Cardiac muscle cell (in vitro differentiated cells and primary cell): ENCODE measurements at regions not wholly inside any gene's neighbourhood (a gene's known extent, or its start where the extent isn't known, plus 50 kb on each side); places are given as distances from the start of the nearest gene placed in this dataset.
"Not testable (repeated sequence)": the region's sequence is repeated elsewhere in the genome, so short reads cannot be mapped to it uniquely, and the experiment has no call there.

Experiments used
- DNase-seq, 2 donors: peaks; one replicate each; pipeline versions ENCODE4 v3.0.0 to v3.0.0-alpha.2; 2010 to 2017; ENCODE audit warnings: low read depth in 1 of 2, low spot score in 1 of 2
- H3K27ac ChIP-seq: fragments of 200-600 bp; sonication (generic); 2 replicates; pipeline ENCODE4 v1.5.1; 2016
- H3K27me3 ChIP-seq: fragments of 200-600 bp; sonication (generic); 2 replicates; pipeline ENCODE4 v1.6.0; 2016; ENCODE audit warnings: control low read depth
- H3K36me3 ChIP-seq: fragments of 200-600 bp; sonication (generic); 2 replicates; pipeline ENCODE4 v1.5.1; 2016; ENCODE audit warnings: control low read depth
- H3K4me1 ChIP-seq: fragments of 200-600 bp; sonication (generic); 2 replicates; pipeline ENCODE4 v1.8.1; 2017; ENCODE audit warnings: low read depth, mild to moderate bottlenecking, mixed run types
- H3K4me3 ChIP-seq: fragments of 200-600 bp; sonication (generic); 2 replicates; pipeline ENCODE4 v1.5.1; 2016; ENCODE audit warnings: mild to moderate bottlenecking
- H3K9me3 ChIP-seq: fragments of 200-600 bp; sonication (generic); 2 replicates; pipeline ENCODE4 v1.5.1; 2017; ENCODE audit warnings: low read depth, mild to moderate bottlenecking, control low read depth

- H3K27me3 ChIP-seq, H3K9me3 ChIP-seq, H3K4me3 ChIP-seq, H3K27ac ChIP-seq, H3K36me3 ChIP-seq, H3K4me1 ChIP-seq, DNase-seq: not testable (repeated sequence)
These were observed 346.0 kb downstream of the CNTNAP3B start for GRCh38 chr9:41783070-41783810.

GRCh38 chr9:41781899-41782298 lies 347.3 kb downstream of the CNTNAP3B start:
- not testable (repeated sequence) for H3K36me3 ChIP-seq, H3K9me3 ChIP-seq, H3K4me3 ChIP-seq, H3K27ac ChIP-seq, DNase-seq, H3K4me1 ChIP-seq, H3K27me3 ChIP-seq

GRCh38 chr9:41779897-41780406 lies 349.3 kb downstream of the CNTNAP3B start:
- peak in 1 of 2 donors; percentile 23 for DNase-seq

GRCh38 chr9:41779192-41779591 lies 350.0 kb downstream of the CNTNAP3B start:
- H3K9me3 ChIP-seq, H3K27ac ChIP-seq, H3K4me1 ChIP-seq, H3K36me3 ChIP-seq, H3K4me3 ChIP-seq, DNase-seq, H3K27me3 ChIP-seq: not testable (repeated sequence)

More at GRCh38 chr9:41779897-41780406, 349.3 kb downstream of the CNTNAP3B start:
- not testable (repeated sequence) for H3K27ac ChIP-seq, H3K4me1 ChIP-seq, H3K27me3 ChIP-seq, H3K9me3 ChIP-seq, H3K4me3 ChIP-seq, H3K36me3 ChIP-seq

GRCh38 chr9:41778535-41779071 lies 350.6 kb downstream of the CNTNAP3B start:
- DNase-seq, H3K9me3 ChIP-seq, H3K36me3 ChIP-seq, H3K4me3 ChIP-seq, H3K27me3 ChIP-seq, H3K27ac ChIP-seq, H3K4me1 ChIP-seq: not testable (repeated sequence)

GRCh38 chr9:41777536-41777935 lies 351.7 kb downstream of the CNTNAP3B start:
- not testable (repeated sequence) for H3K9me3 ChIP-seq, H3K27ac ChIP-seq, H3K27me3 ChIP-seq, H3K4me1 ChIP-seq, H3K4me3 ChIP-seq, DNase-seq, H3K36me3 ChIP-seq

GRCh38 chr9:41772541-41772940 lies 356.7 kb downstream of the CNTNAP3B start:
- H3K9me3 ChIP-seq, H3K4me3 ChIP-seq, H3K36me3 ChIP-seq, DNase-seq, H3K4me1 ChIP-seq, H3K27ac ChIP-seq, H3K27me3 ChIP-seq: not testable (repeated sequence)

- H3K27ac ChIP-seq, H3K9me3 ChIP-seq, DNase-seq, H3K4me1 ChIP-seq, H3K36me3 ChIP-seq, H3K4me3 ChIP-seq, H3K27me3 ChIP-seq: not testable (repeated sequence)
These were observed 357.5 kb downstream of the CNTNAP3B start for GRCh38 chr9:41771693-41772092.

- not testable (repeated sequence) for H3K36me3 ChIP-seq, DNase-seq, H3K9me3 ChIP-seq, H3K27me3 ChIP-seq, H3K27ac ChIP-seq, H3K4me1 ChIP-seq, H3K4me3 ChIP-seq
These were observed 374.4 kb downstream of the CNTNAP3B start for GRCh38 chr9:41754822-41755221.

- not testable (repeated sequence) for DNase-seq, H3K9me3 ChIP-seq, H3K4me3 ChIP-seq, H3K27me3 ChIP-seq, H3K36me3 ChIP-seq, H3K27ac ChIP-seq, H3K4me1 ChIP-seq
These were observed 374.8 kb downstream of the CNTNAP3B start for GRCh38 chr9:41754403-41754802.

GRCh38 chr9:41741897-41742296 lies 387.3 kb downstream of the CNTNAP3B start:
- not testable (repeated sequence) for H3K4me1 ChIP-seq

GRCh38 chr9:41741173-41741572 lies 388.1 kb downstream of the CNTNAP3B start:
- not testable (repeated sequence) for H3K36me3 ChIP-seq, H3K4me1 ChIP-seq, H3K4me3 ChIP-seq, DNase-seq, H3K27me3 ChIP-seq, H3K9me3 ChIP-seq
- H3K27ac ChIP-seq: peak overlapping the region; percentile 89

More at GRCh38 chr9:41741897-41742296, 387.3 kb downstream of the CNTNAP3B start:
- not testable (repeated sequence) for DNase-seq, H3K9me3 ChIP-seq, H3K4me3 ChIP-seq, H3K27me3 ChIP-seq, H3K36me3 ChIP-seq
- peak overlapping the region; percentile 94 for H3K27ac ChIP-seq

- H3K4me3 ChIP-seq, H3K27me3 ChIP-seq, H3K4me1 ChIP-seq, H3K9me3 ChIP-seq, H3K27ac ChIP-seq, DNase-seq, H3K36me3 ChIP-seq: not testable (repeated sequence)
These were observed 390.5 kb downstream of the CNTNAP3B start for GRCh38 chr9:41738681-41739080.

- H3K4me3 ChIP-seq, DNase-seq, H3K4me1 ChIP-seq, H3K27ac ChIP-seq, H3K36me3 ChIP-seq, H3K9me3 ChIP-seq, H3K27me3 ChIP-seq: not testable (repeated sequence)
These were observed 430.0 kb downstream of the CNTNAP3B start for GRCh38 chr9:41699190-41699589.
